ENCODE measurements at regions not wholly inside any gene's neighbourhood (a gene's known extent, or its start where the extent isn't known, plus 50 kb on each side); places are given as distances from the start of the nearest gene placed in this dataset.

DNA sequence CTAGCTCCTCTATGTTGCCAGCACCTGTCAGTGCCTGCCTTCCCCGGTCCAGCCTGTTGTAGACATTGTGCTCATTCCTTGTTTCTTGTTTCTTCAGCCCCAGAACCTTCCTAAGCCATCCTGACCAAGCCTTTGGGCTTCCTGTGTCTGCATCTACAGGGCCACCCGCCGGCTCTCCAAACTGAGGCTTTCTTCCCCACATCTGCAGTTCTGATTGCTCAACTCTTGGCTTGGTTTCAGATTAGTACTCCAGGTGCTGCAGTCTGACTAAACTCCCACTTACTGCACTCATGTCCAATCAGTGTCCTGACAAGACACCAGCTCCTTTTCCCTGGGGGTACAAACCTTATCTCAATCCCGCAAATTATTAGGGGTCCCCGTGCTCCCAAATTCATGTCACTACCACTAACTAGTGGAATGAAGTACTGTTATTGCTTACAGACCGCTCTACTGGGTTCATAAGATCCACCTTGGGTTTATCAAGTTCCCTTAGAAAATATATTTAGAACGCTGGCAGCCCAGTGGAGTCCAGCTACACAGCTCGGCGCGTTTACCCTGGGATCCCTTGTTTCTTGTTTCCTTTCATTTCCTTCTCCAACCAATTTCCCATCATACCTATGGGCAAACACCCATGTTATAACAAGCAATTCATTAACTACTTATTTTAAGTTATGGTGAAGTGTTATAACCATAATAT lies 114.2 kb upstream of the TJP1 start:
- H3K4me1 Mint-ChIP-seq (ENCODE audit: low read depth, unreplicated experiment) = peaks cover 46% of the 10 kb centered on the region
- Histone ChIP-seq H3K79me2 (ENCODE audit: insufficient read depth, low read length) (no peaks in the 10 kb centered on the region), H3K4me3 (ENCODE audit: insufficient read depth, low read depth, low read length) (no peak overlapping the region), H2AFZ (ENCODE audit: low read depth, low read length) (no peak overlapping the region), H3K9me3 (ENCODE audit: insufficient read depth, low read depth, low read length) (no peaks in the 10 kb centered on the region), H3K4me1 (ENCODE audit: insufficient read depth, low read length) (peaks cover 26% of the 10 kb centered on the region), H4K20me1 (ENCODE audit: insufficient read depth, low read length) (no peaks in the 10 kb centered on the region), H3K9ac (ENCODE audit: low read length) (no peak overlapping the region), H3K27me3 (ENCODE audit: insufficient read depth, low read length) (no peaks in the 10 kb centered on the region), H3K36me3 (ENCODE audit: insufficient read depth, low read length) (no peaks in the 10 kb centered on the region), H3K27ac (ENCODE audit: low read depth, low read length) (no peak overlapping the region), H3K4me2 (ENCODE audit: low read length) (no peak overlapping the region)
- FAIRE-seq = no peak
- no peak overlapping the region for H3K4me3 Mint-ChIP-seq (ENCODE audit: unreplicated experiment)
- peak; percentile 33 for DNase-seq (ENCODE audit: low read depth)
- H3K27ac Mint-ChIP-seq (ENCODE audit: unreplicated experiment) = no peak overlapping the region
- H3K27me3 Mint-ChIP-seq (ENCODE audit: low read depth, unreplicated experiment) = no peaks in the 10 kb centered on the region
- no peaks in the 10 kb centered on the region for H3K36me3 Mint-ChIP-seq (ENCODE audit: low read depth, unreplicated experiment)
- TF ChIP-seq CTCF (IDR thresholded peaks at IDR 0.05; ENCODE audit: insufficient read depth, low read depth, low read length) (no peak), EZH2 (IDR thresholded peaks at IDR 0.05; ENCODE audit: insufficient read depth, low read length) (no peak)
- H3K9me3 Mint-ChIP-seq (ENCODE audit: unreplicated experiment) = peaks cover 9% of the 10 kb centered on the region

- H3K4me3 Mint-ChIP-seq (ENCODE audit: unreplicated experiment) = no peak overlapping the region
- Histone ChIP-seq H3K4me1 (ENCODE audit: insufficient read depth, low read length) (peaks cover 26% of the 10 kb centered on the region), H3K27ac (ENCODE audit: low read depth, low read length) (no peak overlapping the region), H4K20me1 (ENCODE audit: insufficient read depth, low read length) (no peaks in the 10 kb centered on the region), H3K36me3 (ENCODE audit: insufficient read depth, low read length) (no peaks in the 10 kb centered on the region), H3K4me3 (ENCODE audit: insufficient read depth, low read depth, low read length) (no peak overlapping the region), H3K27me3 (ENCODE audit: insufficient read depth, low read length) (no peaks in the 10 kb centered on the region), H3K9me3 (ENCODE audit: insufficient read depth, low read depth, low read length) (no peaks in the 10 kb centered on the region), H3K4me2 (ENCODE audit: low read length) (no peak overlapping the region), H2AFZ (ENCODE audit: low read depth, low read length) (no peak overlapping the region), H3K79me2 (ENCODE audit: insufficient read depth, low read length) (no peaks in the 10 kb centered on the region), H3K9ac (ENCODE audit: low read length) (no peak overlapping the region)
- TF ChIP-seq CTCF (IDR thresholded peaks at IDR 0.05; ENCODE audit: insufficient read depth, low read depth, low read length) (no peak), EZH2 (IDR thresholded peaks at IDR 0.05; ENCODE audit: insufficient read depth, low read length) (no peak)
- DNase-seq (ENCODE audit: low read depth) = no peak
- H3K27ac Mint-ChIP-seq (ENCODE audit: unreplicated experiment) = peak overlapping the region; percentile 27
- H3K4me1 Mint-ChIP-seq (ENCODE audit: low read depth, unreplicated experiment) = peaks cover 46% of the 10 kb centered on the region
- H3K27me3 Mint-ChIP-seq (ENCODE audit: low read depth, unreplicated experiment) = no peaks in the 10 kb centered on the region
- H3K9me3 Mint-ChIP-seq (ENCODE audit: unreplicated experiment) = peaks cover 8% of the 10 kb centered on the region
- H3K36me3 Mint-ChIP-seq (ENCODE audit: low read depth, unreplicated experiment) = no peaks in the 10 kb centered on the region
- FAIRE-seq = no peak
Measured at GRCh38 chr15:29935296-29936004, 113.2 kb upstream of the TJP1 start.

GRCh38 chr15:29934251-29934650 lies 112.0 kb upstream of the TJP1 start:
- DNase-seq (ENCODE audit: low read depth) = peak; percentile 65
- Histone ChIP-seq H3K27me3 (ENCODE audit: insufficient read depth, low read length) (no peaks in the 10 kb centered on the region), H3K4me2 (ENCODE audit: low read length) (peak overlapping the region; percentile 38), H3K4me3 (ENCODE audit: insufficient read depth, low read depth, low read length) (no peak overlapping the region), H3K9ac (ENCODE audit: low read length) (no peak overlapping the region), H3K4me1 (ENCODE audit: insufficient read depth, low read length) (peaks cover 26% of the 10 kb centered on the region), H3K27ac (ENCODE audit: low read depth, low read length) (peak overlapping the region; percentile 7), H3K36me3 (ENCODE audit: insufficient read depth, low read length) (no peaks in the 10 kb centered on the region), H3K9me3 (ENCODE audit: insufficient read depth, low read depth, low read length) (no peaks in the 10 kb centered on the region), H3K79me2 (ENCODE audit: insufficient read depth, low read length) (no peaks in the 10 kb centered on the region), H4K20me1 (ENCODE audit: insufficient read depth, low read length) (no peaks in the 10 kb centered on the region), H2AFZ (ENCODE audit: low read depth, low read length) (no peak overlapping the region)
- no peak for TF ChIP-seq CTCF (IDR thresholded peaks at IDR 0.05; ENCODE audit: insufficient read depth, low read depth, low read length)
- no peak for TF ChIP-seq EZH2 (IDR thresholded peaks at IDR 0.05; ENCODE audit: insufficient read depth, low read length)
- Mint-ChIP-seq H3K36me3 (ENCODE audit: low read depth, unreplicated experiment) (no peaks in the 10 kb centered on the region), H3K4me1 (ENCODE audit: low read depth, unreplicated experiment) (peaks cover 44% of the 10 kb centered on the region), H3K9me3 (ENCODE audit: unreplicated experiment) (peaks cover 2% of the 10 kb centered on the region), H3K27me3 (ENCODE audit: low read depth, unreplicated experiment) (no peaks in the 10 kb centered on the region), H3K4me3 (ENCODE audit: unreplicated experiment) (no peak overlapping the region), H3K27ac (ENCODE audit: unreplicated experiment) (peak overlapping the region; percentile 62)
- FAIRE-seq = peak; percentile 67

All from astrocyte (in vitro differentiated cells and primary cell).